HT-29 (cell line): ENCODE measurements at regions not wholly inside any gene's neighbourhood (a gene's known extent, or its start where the extent isn't known, plus 50 kb on each side); places are given as distances from the start of the nearest gene placed in this dataset.
"Not testable (repeated sequence)": the region's sequence is repeated elsewhere in the genome, so short reads cannot be mapped to it uniquely, and the experiment has no call there.

Source experiments
- DNase-seq: peaks from one replicate; pipeline ENCODE4 v3.0.0-alpha.2; 2015; ENCODE audit warnings: low spot score

- DNase-seq: no peak
These were observed 295.7 kb downstream of the ADGRD1 start for GRCh38 chr12:131249246-131250027.

GRCh38 chr12:131250028-131250950, 296.6 kb downstream of the ADGRD1 start:
- DNase-seq: no peak

DNA sequence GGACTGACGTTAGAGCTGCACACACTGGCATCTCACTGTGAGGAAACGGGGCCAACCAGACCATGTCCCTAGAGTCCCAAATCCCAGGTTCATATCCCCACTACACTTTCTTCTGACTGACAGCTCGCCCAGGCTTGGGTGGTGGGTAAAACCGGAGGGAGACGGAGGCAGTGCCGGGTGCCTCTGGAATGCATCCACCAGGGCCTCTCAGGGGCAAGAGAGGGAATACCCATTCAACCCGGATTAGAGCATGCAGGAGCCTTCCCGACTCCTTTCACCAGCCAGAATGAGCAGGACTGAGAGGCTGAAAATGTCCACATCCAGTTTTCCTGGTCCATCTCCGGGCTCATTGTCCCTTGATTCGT, 297.2 kb downstream of the ADGRD1 start:
- DNase-seq: no peak

GRCh38 chr12:131251336-131252101, 297.8 kb downstream of the ADGRD1 start:
- DNase-seq: no peak

GRCh38 chr12:131253376-131254026, 299.8 kb downstream of the ADGRD1 start:
- DNase-seq: no peak

GRCh38 chr12:131254374-131254773, 300.7 kb downstream of the ADGRD1 start:
- no peak for DNase-seq

DNA sequence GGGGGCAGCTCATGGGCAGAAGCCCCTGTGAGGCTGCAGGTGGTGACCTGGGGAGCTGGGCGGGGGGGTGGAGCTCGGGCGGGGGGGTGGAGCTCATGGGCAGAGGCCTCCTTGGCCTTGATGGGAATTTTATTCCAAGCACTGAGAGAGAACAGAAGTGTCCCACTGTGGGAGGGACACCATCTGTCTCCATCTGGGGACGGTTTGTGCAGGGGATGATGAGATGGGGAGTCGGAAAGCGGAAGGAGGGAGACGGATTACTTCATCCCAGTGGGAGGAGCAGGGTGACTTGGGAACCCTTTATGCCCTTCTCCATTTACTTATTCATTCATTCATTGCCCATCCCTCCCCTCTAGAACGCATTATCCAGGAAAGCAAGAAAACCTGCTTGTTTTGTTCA, 304.7 kb downstream of the ADGRD1 start:
- no peak for DNase-seq

DNA sequence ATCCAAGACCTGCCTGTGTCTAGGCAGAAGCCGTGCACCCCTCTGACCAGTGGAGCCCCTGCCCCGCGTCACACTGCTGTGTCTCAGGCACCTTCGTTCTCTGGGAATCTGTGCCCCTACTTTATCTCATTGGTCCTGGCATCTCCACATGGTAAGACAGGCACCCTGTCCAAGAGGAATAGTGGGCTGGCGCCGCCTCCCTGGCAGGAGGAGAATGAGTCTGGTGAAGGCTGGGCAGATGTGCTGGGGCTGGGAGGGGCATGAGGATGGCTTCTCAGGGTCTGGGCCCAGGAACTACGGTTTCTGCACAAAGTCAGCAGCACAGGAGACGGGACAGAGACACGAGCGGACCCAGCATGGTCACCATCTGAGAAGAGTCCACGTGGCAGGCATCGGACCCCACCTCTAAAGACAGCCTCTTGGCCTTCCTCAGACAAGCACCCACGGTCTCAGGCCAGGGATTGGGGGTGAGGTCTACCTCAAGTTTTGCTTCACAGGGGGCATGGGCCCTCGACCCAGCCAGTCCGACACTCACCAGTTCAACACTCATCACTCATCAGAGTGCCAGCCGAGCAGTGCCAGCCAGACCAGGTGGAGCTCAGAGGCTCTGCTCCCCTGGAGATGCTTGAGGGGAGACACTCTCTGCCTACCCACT, 306.7 kb downstream of the ADGRD1 start:
- no peak for DNase-seq

DNA sequence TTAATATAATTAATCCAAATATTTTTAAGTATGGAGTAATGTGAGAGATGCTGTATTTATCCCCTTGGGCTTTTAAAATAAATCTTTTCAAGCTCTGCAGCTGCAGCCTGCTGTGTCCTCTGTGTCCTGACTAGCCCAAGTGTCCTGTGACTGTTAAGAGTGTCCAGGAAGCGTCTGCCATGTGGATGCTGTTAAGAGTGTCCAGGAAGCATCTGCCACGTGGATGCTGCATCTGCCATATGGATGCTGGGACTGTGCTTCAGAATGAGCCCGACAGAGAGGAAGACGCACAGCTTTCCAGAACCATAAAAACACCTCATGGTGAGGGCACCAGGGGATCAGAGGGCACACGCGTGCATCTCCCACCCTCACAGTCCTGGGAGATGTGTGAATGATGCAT, 307.2 kb downstream of the ADGRD1 start:
- DNase-seq: no peak

DNA sequence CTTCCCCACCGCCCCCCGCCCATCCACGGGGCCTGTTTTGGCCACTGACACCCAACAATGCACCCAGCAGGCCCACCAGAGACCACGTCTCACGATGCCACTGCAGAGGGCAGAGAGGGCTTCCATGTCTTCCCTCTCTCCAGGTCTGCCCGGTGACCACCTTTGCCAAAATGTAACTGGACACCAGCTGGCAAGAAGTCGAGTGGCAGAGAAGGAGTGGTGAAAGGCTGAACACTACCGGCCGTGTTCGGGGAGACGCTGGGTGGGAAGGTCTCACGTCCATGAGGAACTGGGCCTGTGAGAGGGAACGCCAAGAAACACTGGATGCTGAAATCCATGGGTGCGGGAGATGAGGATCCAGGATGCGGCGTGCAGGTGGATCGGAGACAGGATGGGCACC, 308.2 kb downstream of the ADGRD1 start:
- DNase-seq: no peak

DNA sequence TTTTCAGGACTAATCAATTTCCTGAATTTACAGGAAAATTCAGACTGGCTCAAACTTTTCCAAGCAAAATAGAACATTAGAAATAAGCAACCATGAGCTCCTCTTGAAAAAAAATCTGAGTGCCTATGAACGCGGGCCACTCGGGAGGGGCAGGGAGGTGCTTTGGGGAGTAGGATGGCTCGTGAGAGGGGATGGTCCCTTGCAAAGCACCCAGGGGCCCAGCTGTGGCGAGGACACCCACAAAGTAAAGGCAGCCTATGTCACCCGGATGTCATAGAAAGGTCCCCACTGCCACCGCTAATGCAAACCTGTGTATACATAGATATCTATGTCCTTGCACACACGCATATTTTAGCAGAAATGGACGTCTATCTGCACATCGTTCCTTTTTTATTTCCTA, 309.9 kb downstream of the ADGRD1 start:
- no peak for DNase-seq

- peak; percentile 6 for DNase-seq
These were observed 310.9 kb downstream of the ADGRD1 start for GRCh38 chr12:131264635-131265034.

DNA sequence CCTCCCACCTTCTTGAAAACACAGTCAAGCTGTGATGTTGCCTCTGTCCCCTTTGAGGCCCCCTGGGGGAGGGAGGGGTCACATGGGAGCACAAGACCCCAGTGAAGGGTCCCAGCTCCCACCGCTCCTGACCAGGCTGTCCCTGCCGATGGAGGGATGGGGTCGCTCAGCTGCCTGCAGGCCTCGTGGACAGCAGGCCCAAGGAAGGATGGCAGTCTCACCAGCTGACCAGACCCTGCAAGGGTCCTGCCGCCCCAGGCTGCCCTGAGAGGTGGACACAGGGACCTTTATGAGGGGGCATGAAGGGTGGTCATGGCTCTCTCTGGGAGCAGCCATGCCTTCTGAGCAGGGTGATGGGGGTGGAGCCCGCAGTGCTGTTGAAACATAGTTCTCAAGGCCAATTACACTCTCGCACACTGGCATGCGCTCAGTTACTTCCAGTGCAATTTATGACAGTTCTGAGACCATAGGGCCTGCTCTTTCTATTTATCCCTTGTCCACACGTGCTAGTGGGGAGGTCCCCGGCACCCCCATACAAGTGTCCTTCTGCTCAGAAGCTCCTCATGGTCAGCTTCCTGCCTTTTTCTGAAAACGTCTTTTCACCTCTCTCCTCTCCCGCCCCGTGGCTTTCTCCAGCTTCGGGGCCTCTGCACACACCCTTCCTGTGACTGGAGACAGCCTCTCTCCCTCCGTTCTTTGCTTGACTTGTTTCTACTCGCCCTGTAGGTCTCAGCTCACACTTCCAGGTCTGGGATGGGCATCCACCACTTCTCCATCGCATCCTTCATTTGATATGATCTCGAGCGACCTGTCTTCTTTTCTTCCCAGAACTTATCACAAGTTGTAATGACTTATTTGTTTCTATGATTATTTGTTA, 313.1 kb downstream of the ADGRD1 start:
- DNase-seq: no peak

DNA sequence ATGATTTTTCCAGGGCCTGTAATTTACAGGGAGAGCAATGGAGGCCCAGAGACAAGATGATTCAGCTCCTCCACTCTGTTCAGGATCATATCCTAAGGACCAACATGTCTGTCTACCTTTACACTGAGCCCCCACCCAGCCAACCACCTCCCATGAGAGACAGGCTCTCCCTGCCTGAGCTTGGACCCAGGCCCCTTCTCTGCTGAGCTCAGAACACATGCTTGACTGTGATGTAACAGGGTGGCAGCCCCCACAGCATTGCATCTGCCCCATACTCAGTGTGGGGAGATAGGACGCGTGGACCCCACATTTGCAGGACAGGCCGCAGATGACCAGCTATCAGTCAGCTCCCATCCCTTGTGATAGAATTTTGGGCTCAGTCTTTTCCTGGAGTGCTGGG, 313.9 kb downstream of the ADGRD1 start:
- DNase-seq: no peak

- DNase-seq: not testable (repeated sequence)
These were observed 314.4 kb downstream of the ADGRD1 start for GRCh38 chr12:131268123-131268522.

DNA sequence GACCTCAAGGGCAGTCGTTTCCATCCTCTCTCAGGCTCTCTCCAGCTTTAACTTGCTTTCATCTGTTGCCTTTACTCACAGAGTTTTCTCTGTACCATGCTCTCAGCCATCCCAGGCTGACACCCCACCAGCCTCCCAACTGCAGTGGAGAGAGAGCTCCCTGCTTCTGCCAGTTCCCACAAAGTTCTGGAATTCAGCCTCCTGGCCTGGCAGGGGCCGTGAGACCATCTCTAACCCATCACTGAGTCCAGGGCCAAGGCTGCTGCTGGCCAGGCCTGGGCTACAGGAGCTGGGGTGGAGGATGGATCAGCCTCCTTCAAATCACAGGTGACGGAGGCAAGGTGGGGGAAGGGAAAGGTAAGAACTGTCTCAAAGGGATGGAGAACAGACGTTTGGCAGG, 314.9 kb downstream of the ADGRD1 start:
- DNase-seq: not testable (repeated sequence)

- DNase-seq: no peak
These were observed 315.8 kb downstream of the ADGRD1 start for GRCh38 chr12:131269551-131269950.

DNA sequence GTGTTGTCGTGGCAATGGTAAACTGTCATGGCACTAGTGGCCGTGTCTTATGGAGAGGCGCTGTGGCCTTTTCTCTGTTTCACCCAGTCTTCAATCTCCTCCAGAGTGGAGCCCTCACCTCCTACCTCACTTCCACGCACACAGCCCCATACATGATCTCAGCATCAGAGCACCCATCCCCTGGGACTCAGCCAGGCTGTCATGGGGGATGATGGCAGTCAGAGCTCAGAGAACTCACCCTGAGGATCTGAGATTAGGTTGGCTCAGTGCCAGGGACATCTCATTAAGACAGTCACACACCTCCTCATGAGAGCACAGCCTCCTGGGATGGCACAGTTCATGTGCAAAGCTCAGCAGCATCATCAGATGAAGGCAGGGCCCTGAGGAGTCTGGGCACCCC, 316.3 kb downstream of the ADGRD1 start:
- not testable (repeated sequence) for DNase-seq

- no peak for DNase-seq
These were observed 318.0 kb downstream of the ADGRD1 start for GRCh38 chr12:131271724-131272123.

GRCh38 chr12:131272283-131272814, 318.6 kb downstream of the ADGRD1 start:
- not testable (repeated sequence) for DNase-seq
